IPS-NIHi11 (cell line): ENCODE measurements at regions not wholly inside any gene's neighbourhood (a gene's known extent, or its start where the extent isn't known, plus 50 kb on each side); places are given as distances from the start of the nearest gene placed in this dataset.
"Not testable (repeated sequence)": the region's sequence is repeated elsewhere in the genome, so short reads cannot be mapped to it uniquely, and the experiment has no call there.

Experiments
- DNase-seq: peaks from one replicate; pipeline ENCODE4 v3.0.0; 2012; ENCODE audit warnings: mixed read lengths, low spot score

GRCh38 chr10:20656886-20657285, 240.2 kb downstream of the NEBL start:
- DNase-seq: no peak

GRCh38 chr10:20652424-20652823, 244.7 kb downstream of the NEBL start:
- not testable (repeated sequence) for DNase-seq

GRCh38 chr10:20648263-20648874, 248.7 kb downstream of the NEBL start:
- DNase-seq: no peak

GRCh38 chr10:20647756-20648155, 249.4 kb downstream of the NEBL start:
- no peak for DNase-seq

- no peak for DNase-seq
These were observed 252.7 kb downstream of the NEBL start for GRCh38 chr10:20644421-20644820.

- no peak for DNase-seq
These were observed 255.5 kb downstream of the NEBL start for GRCh38 chr10:20641605-20642004.

GRCh38 chr10:20635570-20635969, 261.5 kb downstream of the NEBL start:
- DNase-seq: no peak

- DNase-seq: no peak
These were observed 262.3 kb downstream of the NEBL start for GRCh38 chr10:20634839-20635238.

- no peak for DNase-seq
These were observed 263.4 kb downstream of the NEBL start for GRCh38 chr10:20633714-20634113.

- DNase-seq: no peak
These were observed 264.4 kb downstream of the NEBL start for GRCh38 chr10:20632696-20633095.

GRCh38 chr10:20631229-20631628, 265.9 kb downstream of the NEBL start:
- DNase-seq: no peak

GRCh38 chr10:20630092-20630643, 266.9 kb downstream of the NEBL start:
- no peak for DNase-seq

- no peak for DNase-seq
These were observed 269.1 kb downstream of the NEBL start for GRCh38 chr10:20627946-20628507.

GRCh38 chr10:20627087-20627486, 270.0 kb downstream of the NEBL start:
- no peak for DNase-seq

- DNase-seq: no peak
These were observed 271.2 kb downstream of the NEBL start for GRCh38 chr10:20625868-20626267.

- no peak for DNase-seq
These were observed 272.5 kb downstream of the NEBL start for GRCh38 chr10:20624642-20625041.

GRCh38 chr10:20623546-20623945, 273.6 kb downstream of the NEBL start:
- DNase-seq: no peak

- no peak for DNase-seq
These were observed 274.4 kb downstream of the NEBL start for GRCh38 chr10:20622531-20623211.

- no peak for DNase-seq
These were observed 276.1 kb downstream of the NEBL start for GRCh38 chr10:20620981-20621380.

- no peak for DNase-seq
These were observed 279.0 kb downstream of the NEBL start for GRCh38 chr10:20618011-20618547.

GRCh38 chr10:20616918-20617810, 279.9 kb downstream of the NEBL start:
- no peak for DNase-seq

GRCh38 chr10:20616056-20616671, 280.9 kb downstream of the NEBL start:
- DNase-seq: no peak
